HCT116 (cell line): ENCODE measurements at regions not wholly inside any gene's neighbourhood (a gene's known extent, or its start where the extent isn't known, plus 50 kb on each side); places are given as distances from the start of the nearest gene placed in this dataset.

Experiments
- ATAC-seq: fragments of 200-7000 bp; cut with Tn5 transposase; 2 replicates; pipeline ENCODE4 v1.9.1; 2020; ENCODE audit warnings: mild to moderate bottlenecking, moderate library complexity
- BruUV-seq: library from RNA; stranded (reverse); fragments of 400-500 nt; replicated peaks from 2 replicates; lab custom pipeline; 2021; lab: Mats Ljungman, UMichigan
- CTCF ChIA-PET: fragments of 300-600 bp; sonication (Branson Sonifier 250); formaldehyde crosslinking; loops from one replicate; lab custom pipeline; 2021; ENCODE audit warnings: antibody characterized with exemption; lab: Charles Lee
- POLR2A ChIA-PET: fragments of 300-600, 350-600 bp; sonication (Branson Sonifier 250); formaldehyde crosslinking; loops from one replicate; lab custom pipeline; 2021; ENCODE audit warnings: antibody characterized with exemption; lab: Charles Lee
- RAD21 ChIA-PET, 2 experiments: fragments of 300-600 bp; sonication (Branson Sonifier 250); formaldehyde crosslinking; loops; one replicate each; lab custom pipeline; 2023; ENCODE audit warnings: low total read pairs in 2 of 2; ENCODE audit not compliant: uncharacterized antibody in 2 of 2, unreplicated experiment in 2 of 2, low non-redundant PET in 1 of 2; lab: Charles Lee
- DNase-seq: peaks from one replicate; pipeline ENCODE4 v3.0.0-alpha.2; 2010; ENCODE audit warnings: low read depth, low spot score
- H2AFZ ChIP-seq: fragments of 200-600 bp; shearing (Covaris generic), sonication (generic); 2 replicates; pipeline ENCODE4 v1.6.1; 2017; ENCODE audit warnings: low read depth, mixed run types, mixed read lengths, antibody characterized with exemption, low read length; ENCODE audit not compliant: poor library complexity, severe bottlenecking
- H3K27ac ChIP-seq: 2 replicates; pipeline ENCODE4 v1.5.1; 2012; ENCODE audit warnings: low read depth, low read length
- H3K27me3 ChIP-seq: fragments of 200-600 bp; sonication (generic); 2 replicates; pipeline ENCODE4 v1.6.1; 2016; ENCODE audit warnings: mixed run types, low read length, mixed read lengths; ENCODE audit not compliant: insufficient read depth
- H3K36me3 ChIP-seq, 2 experiments: fragments of 200-500 bp in 1 of 2; fragments of 200-600 bp in 1 of 2; sonication (Bioruptor generic) in 1 of 2; sonication (generic) in 1 of 2; 2 replicates each; pipeline versions ENCODE4 v1.5.1 to v1.6.1; 2014 to 2016; ENCODE audit warnings: low read length in 2 of 2, inconsistent platforms in 1 of 2, mixed read lengths in 1 of 2, mixed run types in 1 of 2; ENCODE audit not compliant: insufficient read depth in 2 of 2, control insufficient read depth in 1 of 2
- H3K4me1 ChIP-seq, 2 experiments: fragments of 200-600 bp in 1 of 2; sonication (generic) in 1 of 2; 2 replicates each; pipeline versions ENCODE4 v1.5.1 to v1.6.1; 2012 to 2017; ENCODE audit warnings: low read length in 2 of 2, inconsistent platforms in 1 of 2, mild to moderate bottlenecking in 1 of 2, mixed read lengths in 1 of 2, mixed run types in 1 of 2, moderate library complexity in 1 of 2; ENCODE audit not compliant: insufficient read depth in 2 of 2, control insufficient read depth in 1 of 2
- H3K4me2 ChIP-seq: fragments of 200-600 bp; sonication (generic); 2 replicates; pipeline ENCODE4 v1.6.1; 2017; ENCODE audit warnings: mixed run types, low read length, mixed read lengths
- H3K4me3 ChIP-seq, 2 experiments: fragments of 200-600 bp in 1 of 2; sonication (generic) in 1 of 2; replicated peaks in 1 of 2; 2 replicates each; pipeline ENCODE4 v1.5.1; 2011 to 2016; ENCODE audit warnings: low read length in 2 of 2, control low read depth in 1 of 2, low read depth in 1 of 2, mild to moderate bottlenecking in 1 of 2, mixed read lengths in 1 of 2, mixed run types in 1 of 2
- H3K79me2 ChIP-seq: fragments of 200-600 bp; sonication (generic); 2 replicates; pipeline ENCODE4 v1.6.1; 2017; ENCODE audit warnings: mild to moderate bottlenecking, mixed run types, low read length, moderate library complexity, mixed read lengths; ENCODE audit not compliant: insufficient read depth
- H3K9ac ChIP-seq: fragments of 200-600 bp; sonication (generic); 2 replicates; pipeline ENCODE4 v1.6.1; 2016; ENCODE audit warnings: low read length, mixed read lengths
- H3K9me2 ChIP-seq: fragments of 200-600 bp; sonication (generic), shearing (Covaris generic); 2 replicates; pipeline ENCODE4 v1.6.1; 2017; ENCODE audit warnings: mixed run types, mild to moderate bottlenecking, moderate library complexity; ENCODE audit not compliant: insufficient read depth
- H3K9me3 ChIP-seq, 2 experiments: fragments of 200-500 bp in 1 of 2; fragments of 200-600 bp in 1 of 2; sonication (Bioruptor generic) in 1 of 2; sonication (generic) in 1 of 2; 2 replicates each; pipeline ENCODE4 v1.6.1; 2014 to 2017; ENCODE audit warnings: low read length in 2 of 2, mixed read lengths in 2 of 2, inconsistent platforms in 1 of 2, low read depth in 1 of 2, mild to moderate bottlenecking in 1 of 2, mixed run types in 1 of 2, moderate library complexity in 1 of 2; ENCODE audit not compliant: control insufficient read depth in 1 of 2, insufficient read depth in 1 of 2
- H4K20me1 ChIP-seq: fragments of 200-600 bp; sonication (generic), shearing (Covaris generic); 2 replicates; pipeline ENCODE4 v1.6.1; 2017; ENCODE audit warnings: mixed run types, mild to moderate bottlenecking, moderate library complexity; ENCODE audit not compliant: insufficient read depth
- CBX3 ChIP-seq: IDR thresholded peaks from 2 replicates; pipeline ENCODE4 v1.6.1; 2012; ENCODE audit warnings: low read depth
- CEBPB ChIP-seq: IDR thresholded peaks from 2 replicates; pipeline ENCODE4 v1.6.1; 2012; ENCODE audit warnings: low read depth
- EGR1 ChIP-seq: IDR thresholded peaks from 2 replicates; pipeline ENCODE4 v1.6.1; 2012; ENCODE audit warnings: low read depth
- ELF1 ChIP-seq: IDR thresholded peaks from 2 replicates; pipeline ENCODE4 v1.6.1; 2012; ENCODE audit warnings: low read depth, borderline replicate concordance
- EZH2 ChIP-seq: fragments of 200-600 bp; sonication (generic); IDR thresholded peaks from 2 replicates; pipeline ENCODE4 v1.6.1; 2017; ENCODE audit warnings: antibody characterized with exemption, mixed run types
- FOSL1 ChIP-seq: IDR thresholded peaks from 2 replicates; pipeline ENCODE4 v1.6.1; 2012; ENCODE audit warnings: low read depth
- JUND ChIP-seq: IDR thresholded peaks from 2 replicates; pipeline ENCODE4 v1.6.1; 2012
- RAD21 ChIP-seq: IDR thresholded peaks from 2 replicates; pipeline ENCODE4 v1.6.1; 2012; ENCODE audit warnings: low read depth, mild to moderate bottlenecking
- REST ChIP-seq: IDR thresholded peaks from 2 replicates; pipeline ENCODE4 v1.6.1; 2012; ENCODE audit warnings: low read depth
- SP1 ChIP-seq: IDR thresholded peaks from 2 replicates; pipeline ENCODE4 v1.6.1; 2012; ENCODE audit warnings: low read depth
- SRF ChIP-seq: IDR thresholded peaks from 2 replicates; pipeline ENCODE4 v1.6.1; 2012; ENCODE audit warnings: low read depth
- TCF7L2 ChIP-seq: IDR thresholded peaks from 2 replicates; pipeline ENCODE4 v1.7.0; 2011; ENCODE audit warnings: borderline replicate concordance, inconsistent platforms; ENCODE audit not compliant: insufficient read depth, insufficient read length; ENCODE audit errors: extremely low read depth
- YY1 ChIP-seq: IDR thresholded peaks from 2 replicates; pipeline ENCODE4 v1.6.1; 2011; ENCODE audit warnings: low read length, low read depth, moderate library complexity, mild to moderate bottlenecking; ENCODE audit not compliant: insufficient replicate concordance; ENCODE audit errors: extremely low read depth
- ZFX ChIP-seq: fragments of 450-650 bp; IDR thresholded peaks from 2 replicates; pipeline ENCODE4 v1.6.1; 2017
- intact Hi-C: fragments of 100-400 bp; cut with micrococcal nuclease; formaldehyde crosslinking; loops from 2 replicates; pipeline ENCODE4 v1.10.0; 2022
- TF ChIP-seq, protein P1 (sequence below): IDR thresholded peaks from 2 replicates; pipeline ENCODE4 v1.6.1; 2012
- TF ChIP-seq, protein P2 (sequence below), 3 experiments: fragments of 200-600 bp in 1 of 3; sonication (generic) in 1 of 3; IDR thresholded peaks in 2 of 3; conservative IDR thresholded peaks in 1 of 3; 2 replicates each; pipeline ENCODE4 v1.5.1; 2012 to 2017; ENCODE audit warnings: low read depth in 2 of 3, low read length in 2 of 3, antibody characterized with exemption in 1 of 3, borderline replicate concordance in 1 of 3, control low read depth in 1 of 3, mild to moderate bottlenecking in 1 of 3, mixed read lengths in 1 of 3, mixed run types in 1 of 3, moderate library complexity in 1 of 3; ENCODE audit not compliant: insufficient read depth in 1 of 3

DNA sequence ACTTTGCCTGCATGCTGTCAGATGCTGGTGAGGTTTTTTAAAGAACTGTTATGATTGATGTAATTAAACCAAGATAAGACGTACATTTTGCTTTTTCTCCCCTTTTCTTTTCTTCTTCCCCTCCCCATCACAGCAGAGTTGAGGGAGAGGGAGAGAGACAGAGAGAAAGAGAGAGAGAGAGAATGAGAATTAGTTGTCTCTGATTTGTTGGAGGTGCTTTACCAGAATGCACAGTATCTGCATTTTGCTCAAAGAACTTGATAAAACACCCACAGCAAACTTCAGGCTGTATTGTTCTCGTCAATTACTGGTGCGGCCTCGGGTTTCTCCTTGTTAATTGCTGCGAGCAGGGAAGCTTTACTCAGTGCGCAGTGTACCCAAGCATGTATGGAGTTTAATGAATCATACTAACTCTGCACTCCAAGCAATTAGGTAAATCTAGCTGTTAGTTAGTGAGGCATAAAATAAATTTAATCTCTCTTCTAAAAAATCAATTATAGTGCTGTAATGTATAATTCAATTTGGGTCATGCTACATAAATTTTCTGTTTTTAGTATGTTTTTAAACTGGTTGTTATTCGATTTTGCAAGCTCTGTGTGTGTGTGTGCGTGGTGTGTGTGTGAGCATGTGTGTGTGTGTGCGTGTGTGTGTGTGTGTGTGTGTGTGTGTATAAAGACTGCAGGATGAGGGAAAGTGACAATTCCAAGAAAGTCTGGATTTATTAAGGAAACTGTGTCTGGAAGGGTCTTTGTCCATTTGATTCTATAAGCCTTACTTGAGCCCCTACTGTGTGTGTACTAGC lies 273.4 kb downstream of the TLE3 start:
- Histone ChIP-seq H2AFZ (no peak overlapping the region), H3K79me2 (no peaks in the 10 kb centered on the region), H3K27ac (no peak overlapping the region), H4K20me1 (no peaks in the 10 kb centered on the region), H3K27me3 (peaks cover 5% of the 10 kb centered on the region; the same call in 1 of the 2 replicates), H3K9ac (no peak overlapping the region), H3K4me3 (no peak overlapping the region), H3K36me3 (no peaks in the 10 kb centered on the region), H3K9me2 (no peaks in the 10 kb centered on the region), H3K4me2 (no peak overlapping the region), H3K9me3 (no peaks in the 10 kb centered on the region), H3K4me1 (peaks cover 4 to 10% of the 10 kb centered on the region in 2 experiments; a peak in 2 of 4 replicates)
- TF ChIP-seq EGR1 (no peak), RAD21 (no peak), SRF (no peak), YY1 (no peak), JUND (no peak), TCF7L2 (no peak), FOSL1 (no peak), EZH2 (no peak), ZFX (no peak), ELF1 (no peak), SP1 (no peak), REST (no peak), CBX3 (no peak), CEBPB (no peak)
- TF ChIP-seq, protein P1, sequence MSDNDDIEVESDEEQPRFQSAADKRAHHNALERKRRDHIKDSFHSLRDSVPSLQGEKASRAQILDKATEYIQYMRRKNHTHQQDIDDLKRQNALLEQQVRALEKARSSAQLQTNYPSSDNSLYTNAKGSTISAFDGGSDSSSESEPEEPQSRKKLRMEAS, result no peak
- TF ChIP-seq, protein P2, sequence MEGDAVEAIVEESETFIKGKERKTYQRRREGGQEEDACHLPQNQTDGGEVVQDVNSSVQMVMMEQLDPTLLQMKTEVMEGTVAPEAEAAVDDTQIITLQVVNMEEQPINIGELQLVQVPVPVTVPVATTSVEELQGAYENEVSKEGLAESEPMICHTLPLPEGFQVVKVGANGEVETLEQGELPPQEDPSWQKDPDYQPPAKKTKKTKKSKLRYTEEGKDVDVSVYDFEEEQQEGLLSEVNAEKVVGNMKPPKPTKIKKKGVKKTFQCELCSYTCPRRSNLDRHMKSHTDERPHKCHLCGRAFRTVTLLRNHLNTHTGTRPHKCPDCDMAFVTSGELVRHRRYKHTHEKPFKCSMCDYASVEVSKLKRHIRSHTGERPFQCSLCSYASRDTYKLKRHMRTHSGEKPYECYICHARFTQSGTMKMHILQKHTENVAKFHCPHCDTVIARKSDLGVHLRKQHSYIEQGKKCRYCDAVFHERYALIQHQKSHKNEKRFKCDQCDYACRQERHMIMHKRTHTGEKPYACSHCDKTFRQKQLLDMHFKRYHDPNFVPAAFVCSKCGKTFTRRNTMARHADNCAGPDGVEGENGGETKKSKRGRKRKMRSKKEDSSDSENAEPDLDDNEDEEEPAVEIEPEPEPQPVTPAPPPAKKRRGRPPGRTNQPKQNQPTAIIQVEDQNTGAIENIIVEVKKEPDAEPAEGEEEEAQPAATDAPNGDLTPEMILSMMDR (IDR thresholded peaks at IDR 0.05 in 2 of 3, conservative IDR thresholded peaks at IDR 0.05 in 1 of 3; ENCODE audit: borderline replicate concordance in 1 of 3, insufficient read depth in 1 of 3, low read depth in 2 of 3, low read length in 2 of 3), result no peak
- no peak for ATAC-seq
- ChIA-PET RAD21 (no interaction called here), CTCF (no interaction called here), POLR2A (no interaction called here)
- BruUV-seq, result no TSS peak
- DNase-seq, result no peak
- intact Hi-C loops, result no loop called here
